DMS53 treated with DMSO at 0.1 percent for 48 hours (cell line): ENCODE measurements at regions not wholly inside any gene's neighbourhood (a gene's known extent, or its start where the extent isn't known, plus 50 kb on each side); places are given as distances from the start of the nearest gene placed in this dataset.

Experiments
- DNase-seq: peaks from one replicate; lab custom pipeline; 2025; ENCODE audit not compliant: unreplicated experiment; lab: John Stamatoyannopoulos, UW

DNA sequence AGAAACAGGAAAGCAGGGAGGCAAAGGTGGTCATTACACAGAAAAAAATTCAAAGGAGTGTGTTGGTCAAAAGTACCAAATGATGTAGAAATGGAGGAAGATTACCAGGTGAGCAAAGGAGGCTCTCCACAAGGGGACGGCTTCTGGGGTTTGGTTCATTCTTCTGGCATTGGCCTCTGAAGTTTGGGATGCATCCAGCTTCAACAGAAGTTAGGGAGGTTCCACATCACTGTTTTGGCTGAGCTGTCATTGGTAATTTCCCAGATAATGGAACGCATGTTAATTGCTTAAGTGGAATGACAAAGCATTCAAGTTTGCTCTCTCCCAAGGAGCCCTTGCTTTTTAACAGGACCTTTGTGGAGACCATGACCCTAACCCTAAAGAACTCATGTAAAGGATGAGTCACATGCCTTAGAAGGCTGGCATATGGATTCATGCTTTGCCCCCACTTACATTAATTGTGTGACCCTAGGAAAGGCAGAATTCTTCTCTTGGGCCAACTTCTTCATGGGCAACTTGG lies 398.6 kb downstream of the GPAM start:
- no peak for DNase-seq

- DNase-seq, result no peak
These were observed 397.6 kb downstream of the GPAM start for GRCh38 chr10:111785921-111786320.

DNA sequence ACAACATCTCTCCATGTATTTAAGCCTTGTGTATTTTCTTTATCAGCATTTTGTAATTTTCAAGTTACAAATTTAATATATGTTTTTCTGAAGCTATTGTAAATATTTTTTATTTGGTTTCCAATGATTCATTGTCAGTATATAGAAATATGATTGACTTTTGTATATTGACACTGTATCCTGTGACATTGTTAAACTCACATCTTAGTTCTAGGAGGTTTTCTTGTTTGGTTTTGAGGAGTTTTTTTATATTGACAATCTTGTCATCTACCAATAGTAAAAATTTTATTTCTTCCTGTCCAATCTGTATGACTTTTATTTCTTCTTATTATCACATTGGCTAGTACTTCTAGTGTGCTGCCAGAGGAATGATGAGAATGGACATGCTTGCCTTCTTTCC lies 393.7 kb downstream of the GPAM start:
- no peak for DNase-seq

DNA sequence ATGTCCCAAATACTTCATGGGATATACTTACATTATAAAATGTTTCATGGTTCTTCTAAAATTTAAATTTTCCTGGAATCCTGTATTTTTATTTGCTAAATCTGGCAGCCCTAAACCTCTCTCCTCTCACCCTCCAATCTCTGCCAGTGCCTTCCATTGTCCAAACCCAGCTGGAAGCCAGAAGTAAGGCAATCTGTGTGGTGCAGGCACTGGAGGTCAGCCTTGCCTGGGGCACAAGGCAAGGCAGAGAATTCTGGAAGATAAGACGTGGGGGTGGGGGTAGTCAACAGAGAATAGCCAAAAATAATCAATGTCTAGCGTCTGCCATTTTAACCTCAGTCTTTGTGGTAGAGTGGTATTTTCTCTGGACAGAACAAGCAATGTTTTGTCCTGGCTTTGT lies 381.7 kb downstream of the GPAM start:
- DNase-seq, result no peak

DNA sequence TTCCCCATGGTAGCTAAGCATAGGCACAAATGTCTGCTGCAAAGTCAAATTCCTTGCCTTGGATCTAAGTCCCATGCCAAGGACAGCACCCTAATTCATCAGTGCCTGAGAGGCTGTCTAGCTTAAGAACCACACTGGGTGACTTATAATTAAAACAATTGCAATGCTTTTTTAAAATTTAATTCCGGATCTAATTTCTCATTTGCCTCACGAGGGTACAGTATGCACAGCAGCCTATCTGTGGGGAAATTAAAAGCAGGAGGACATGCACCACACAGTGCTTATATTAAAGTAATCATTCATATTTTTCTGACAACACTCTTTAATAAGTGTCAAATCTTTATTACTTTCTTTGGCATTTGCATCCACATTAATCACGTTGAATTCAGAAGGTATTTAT lies 378.8 kb downstream of the GPAM start:
- DNase-seq, result no peak

DNA sequence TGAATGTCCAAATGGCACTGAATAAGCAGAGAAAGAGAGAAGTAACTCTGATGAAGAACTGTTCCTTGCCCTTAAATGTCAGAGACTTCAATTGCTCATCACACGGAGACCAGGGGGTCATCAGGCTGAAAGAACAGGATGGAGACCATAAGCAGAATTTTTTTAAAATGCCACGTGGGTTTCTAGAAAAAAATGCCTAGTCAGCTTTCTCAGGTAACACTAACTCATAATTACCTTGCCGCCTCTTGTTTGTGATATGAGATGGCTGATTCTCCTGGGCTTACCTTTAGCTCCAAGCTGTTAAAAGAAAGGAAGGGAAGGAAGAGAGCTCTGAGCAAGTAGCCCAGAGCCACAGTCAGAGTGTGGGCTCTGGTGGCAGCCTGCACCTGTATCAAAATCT lies 372.0 kb downstream of the GPAM start:
- DNase-seq, result no peak

DNA sequence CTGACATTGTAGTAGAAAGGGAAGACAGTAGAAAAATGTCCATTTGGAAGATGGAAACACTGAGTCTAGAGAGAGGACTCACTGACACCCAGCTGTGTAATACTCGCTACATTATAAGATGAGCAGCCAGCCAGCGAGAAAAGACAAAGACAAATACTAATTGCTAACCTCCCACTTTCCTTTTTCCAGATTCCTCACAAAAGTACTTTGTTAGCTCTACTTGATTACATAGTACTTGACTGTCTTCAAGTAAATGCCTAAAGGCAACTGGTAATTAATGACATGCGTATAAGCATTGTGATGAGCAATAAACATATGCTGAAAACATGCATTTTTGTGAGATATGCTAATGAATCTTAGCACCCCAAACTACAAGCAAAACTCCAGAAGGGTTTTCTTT lies 363.1 kb downstream of the GPAM start:
- no peak for DNase-seq

GRCh38 chr10:111821871-111822270 lies 361.7 kb downstream of the GPAM start:
- DNase-seq, result no peak

GRCh38 chr10:111822661-111823060 lies 360.9 kb downstream of the GPAM start:
- no peak for DNase-seq

GRCh38 chr10:111824128-111824527 lies 359.4 kb downstream of the GPAM start:
- no peak for DNase-seq

DNA sequence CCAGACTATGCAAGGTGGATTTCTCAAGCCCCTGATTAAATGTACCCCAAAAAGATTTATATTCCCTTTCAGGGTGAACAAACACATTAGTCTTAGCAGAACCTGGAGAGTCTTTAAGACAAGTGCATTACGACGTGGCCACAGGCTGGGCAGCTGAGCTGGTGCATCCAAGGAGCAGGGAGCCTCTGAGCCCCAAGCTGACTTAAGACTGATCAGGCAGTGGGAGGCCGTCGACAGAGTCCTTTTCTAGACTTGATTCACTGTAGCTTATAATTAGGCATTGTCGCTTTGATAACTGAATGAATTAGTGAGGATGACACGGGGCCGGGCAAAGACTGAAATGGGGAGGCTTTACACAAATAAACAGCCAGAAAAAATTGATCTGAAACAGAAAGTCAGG lies 353.2 kb downstream of the GPAM start:
- DNase-seq, result no peak

- no peak for DNase-seq
These were observed 352.5 kb downstream of the GPAM start for GRCh38 chr10:111831058-111831457.

- DNase-seq, result no peak
These were observed 350.3 kb downstream of the GPAM start for GRCh38 chr10:111833251-111833650.

GRCh38 chr10:111835574-111835973 lies 348.0 kb downstream of the GPAM start:
- DNase-seq, result no peak

GRCh38 chr10:111836064-111836463 lies 347.5 kb downstream of the GPAM start:
- DNase-seq, result no peak

DNA sequence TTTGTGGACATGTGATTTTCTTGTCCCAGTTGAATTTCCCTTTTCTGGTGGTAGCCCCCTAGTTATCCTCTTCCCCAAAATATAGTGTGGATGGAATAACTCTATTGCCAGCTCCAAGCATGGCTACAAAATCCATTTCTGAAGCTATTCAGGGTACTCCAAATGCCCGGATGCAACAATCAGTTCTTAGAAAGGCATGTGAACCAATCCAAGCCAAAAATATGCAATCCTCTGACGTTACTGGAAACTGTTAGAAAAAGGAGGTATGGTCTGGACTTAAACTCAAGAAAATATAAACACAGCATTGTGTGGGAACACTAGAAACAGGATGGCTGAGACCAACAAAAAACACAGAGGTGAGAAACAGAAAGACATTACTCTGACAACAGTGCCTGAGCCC lies 347.0 kb downstream of the GPAM start:
- DNase-seq, result no peak

DNA sequence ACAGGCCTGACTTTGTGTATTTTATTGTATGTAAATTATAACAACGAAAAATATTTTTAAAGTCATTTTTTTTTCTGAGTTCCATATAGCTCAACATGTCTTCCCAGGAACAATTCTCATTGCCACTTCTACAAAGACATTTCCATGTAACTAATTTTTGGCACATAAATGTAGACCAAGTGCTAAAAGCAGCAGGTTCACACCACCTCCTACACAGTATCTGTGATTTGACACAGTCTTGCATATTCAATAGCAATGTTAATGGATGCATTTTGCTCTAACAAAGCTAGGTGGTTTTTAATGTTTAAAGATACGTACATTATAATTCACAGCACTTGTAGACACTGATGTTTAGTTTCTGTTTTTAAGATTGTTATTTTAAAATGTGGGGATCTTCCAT lies 346.5 kb downstream of the GPAM start:
- DNase-seq, result no peak

DNA sequence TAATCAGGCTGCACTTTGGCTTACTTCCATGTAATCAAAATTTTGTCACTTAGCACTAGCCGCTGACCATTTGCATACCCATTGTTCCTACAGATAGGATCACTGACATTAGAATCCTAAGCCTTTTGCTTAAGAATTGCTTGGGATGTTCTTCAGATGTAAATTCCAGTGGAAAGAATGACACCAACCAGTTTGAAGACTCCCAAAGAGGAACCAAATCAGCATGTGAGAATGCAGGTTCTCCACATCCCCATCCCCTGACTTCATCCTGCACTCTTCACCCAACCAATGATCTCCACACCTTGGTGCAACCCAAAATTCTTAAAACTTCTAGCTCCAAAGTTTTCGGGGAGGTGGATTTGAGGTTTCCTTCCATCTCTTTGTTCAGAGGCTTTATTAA lies 345.6 kb downstream of the GPAM start:
- no peak for DNase-seq

DNA sequence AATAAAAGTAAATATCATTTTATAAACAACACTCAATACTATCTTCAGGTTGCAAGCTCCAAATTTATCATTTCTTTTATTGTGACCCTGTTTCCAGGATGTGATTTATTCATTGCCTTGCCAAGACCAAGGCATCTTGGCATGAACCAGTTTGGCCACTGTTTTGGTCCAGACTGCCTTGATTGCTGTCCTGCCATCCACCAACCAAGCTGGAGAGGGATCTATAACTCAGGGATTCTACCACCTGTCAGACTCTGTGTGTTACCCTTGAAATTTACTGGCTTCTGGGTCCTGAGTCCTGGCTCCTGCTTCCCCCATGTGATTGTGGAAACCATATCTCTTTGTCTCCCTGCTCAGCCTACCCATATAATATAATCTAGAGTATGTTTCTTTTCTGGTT lies 343.0 kb downstream of the GPAM start:
- DNase-seq, result no peak

- DNase-seq, result no peak
These were observed 330.8 kb downstream of the GPAM start for GRCh38 chr10:111852801-111853200.

- DNase-seq, result no peak
These were observed 326.9 kb downstream of the GPAM start for GRCh38 chr10:111856631-111857030.

GRCh38 chr10:111865550-111865949 lies 318.0 kb downstream of the GPAM start:
- no peak for DNase-seq

DNA sequence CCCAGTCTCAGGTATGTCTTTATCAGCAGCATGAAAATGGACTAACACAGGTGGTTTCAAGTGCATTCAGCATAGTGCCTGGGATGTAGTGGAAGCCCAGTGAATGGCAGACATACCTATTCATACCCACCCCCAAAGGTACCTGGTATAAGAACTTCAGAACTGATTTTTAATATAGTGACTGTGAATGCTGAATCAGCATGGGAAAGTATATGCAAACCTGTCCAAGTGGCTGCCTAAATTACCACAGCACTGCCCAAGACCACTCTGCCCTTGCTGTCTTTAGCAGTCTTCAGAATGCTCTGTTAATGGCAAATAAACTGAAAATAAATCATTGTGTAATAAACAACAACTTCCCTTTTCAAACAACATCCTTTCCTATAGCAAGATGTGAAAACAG lies 312.1 kb downstream of the GPAM start:
- no peak for DNase-seq

DNA sequence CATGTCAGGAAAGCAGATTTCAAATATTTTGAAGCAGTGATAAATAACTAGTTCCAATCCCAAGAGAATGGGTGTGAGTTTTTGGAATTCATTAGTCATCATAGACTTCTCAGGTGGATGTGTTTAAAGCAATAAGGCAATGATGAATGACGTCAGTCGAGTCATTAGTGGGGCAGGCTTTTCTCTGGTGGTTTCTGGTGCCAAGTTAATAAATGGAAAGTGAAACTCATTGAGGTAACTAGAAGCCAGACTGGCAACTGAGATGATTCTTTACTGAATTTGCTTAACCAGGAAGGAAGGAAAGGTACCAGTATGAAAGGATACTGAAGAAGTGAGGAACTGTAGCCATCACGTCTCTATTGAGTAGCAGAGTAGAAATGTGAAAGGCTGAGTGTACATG lies 311.0 kb downstream of the GPAM start:
- no peak for DNase-seq
